Keratinocyte (primary cell): ENCODE measurements at regions not wholly inside any gene's neighbourhood (a gene's known extent, or its start where the extent isn't known, plus 50 kb on each side); places are given as distances from the start of the nearest gene placed in this dataset.

ENCODE experiments used
- DNase-seq: peaks from one replicate; pipeline ENCODE4 v3.0.0-alpha.2; 2011; ENCODE audit warnings: low read depth, missing footprints, low spot score
- FAIRE-seq: peaks from 2 replicates; lab custom pipeline; 2011; peaks lifted over from hg19 to GRCh38; lab: Jason Lieb, UNC
- H2AFZ ChIP-seq: 2 replicates; pipeline ENCODE4 v1.6.0; 2012; ENCODE audit warnings: low read length, control low read depth, inconsistent platforms; ENCODE audit not compliant: control insufficient read depth
- H3K27ac ChIP-seq: 2 replicates; pipeline ENCODE4 v1.5.1; 2011; ENCODE audit warnings: low read length; ENCODE audit not compliant: control insufficient read depth, insufficient read depth
- H3K27me3 ChIP-seq: 3 replicates; pipeline ENCODE4 v1.6.0; 2011; ENCODE audit warnings: low read length; ENCODE audit not compliant: control insufficient read depth, insufficient read depth; ENCODE audit errors: extremely low read depth
- H3K36me3 ChIP-seq, 2 experiments: 2 replicates in 1 of 2; 3 replicates in 1 of 2; pipeline ENCODE4 v1.5.1; 2011; ENCODE audit warnings: low read length in 2 of 2, mild to moderate bottlenecking in 1 of 2; ENCODE audit not compliant: control insufficient read depth in 2 of 2, insufficient read depth in 2 of 2; ENCODE audit errors: extremely low read depth in 1 of 2
- H3K4me1 ChIP-seq: 3 replicates; pipeline ENCODE4 v1.5.1; 2011; ENCODE audit warnings: low read length; ENCODE audit not compliant: control insufficient read depth, insufficient read depth; ENCODE audit errors: extremely low read depth
- H3K4me2 ChIP-seq: 3 replicates; pipeline ENCODE4 v1.6.0; 2011; ENCODE audit warnings: low read depth, low read length; ENCODE audit not compliant: control insufficient read depth, insufficient read depth; ENCODE audit errors: extremely low read depth
- H3K4me3 ChIP-seq, 3 experiments: fragments of 200-600 bp in 1 of 3; sonication (generic) in 1 of 3; 2 replicates in 2 of 3; 3 replicates in 1 of 3; pipeline ENCODE4 v1.5.1; 2011 to 2016; ENCODE audit warnings: low read length in 3 of 3, mild to moderate bottlenecking in 3 of 3, control low read depth in 2 of 3, inconsistent platforms in 1 of 3, low read depth in 1 of 3, mixed read lengths in 1 of 3, mixed run types in 1 of 3, moderate library complexity in 1 of 3; ENCODE audit not compliant: control insufficient read depth in 2 of 3, insufficient read depth in 2 of 3; ENCODE audit errors: extremely low read depth in 1 of 3
- H3K79me2 ChIP-seq: 2 replicates; pipeline ENCODE4 v1.6.0; 2012; ENCODE audit warnings: low read length; ENCODE audit not compliant: control insufficient read depth, insufficient read depth
- H3K9ac ChIP-seq: 3 replicates; pipeline ENCODE4 v1.6.0; 2011; ENCODE audit warnings: low read length; ENCODE audit not compliant: control insufficient read depth, insufficient read depth; ENCODE audit errors: extremely low read depth
- H3K9me1 ChIP-seq: 3 replicates; pipeline ENCODE4 v1.6.0; 2011; ENCODE audit warnings: low read length; ENCODE audit not compliant: control insufficient read depth, insufficient read depth; ENCODE audit errors: extremely low read depth
- H3K9me3 ChIP-seq: 2 replicates; pipeline ENCODE4 v1.5.1; 2012; ENCODE audit warnings: low read depth, low read length; ENCODE audit not compliant: control insufficient read depth
- H4K20me1 ChIP-seq: 3 replicates; pipeline ENCODE4 v1.6.0; 2011; ENCODE audit warnings: low read length; ENCODE audit not compliant: control insufficient read depth, insufficient read depth; ENCODE audit errors: extremely low read depth
- CTCF ChIP-seq, 3 experiments: IDR thresholded peaks in 1 of 3; conservative IDR thresholded peaks in 1 of 3; optimal IDR thresholded peaks in 1 of 3; 2 replicates in 2 of 3; 3 replicates in 1 of 3; pipeline versions ENCODE3 to v1.5.1; 2011; ENCODE audit warnings: low read length in 3 of 3, mild to moderate bottlenecking in 3 of 3, moderate library complexity in 2 of 3, control low read depth in 1 of 3, inconsistent platforms in 1 of 3; ENCODE audit not compliant: insufficient read depth in 2 of 3; ENCODE audit errors: extremely low read depth in 1 of 3
- EZH2 ChIP-seq: IDR thresholded peaks from one replicate; pipeline ENCODE4 v1.6.1; 2012; ENCODE audit warnings: inconsistent platforms, mild to moderate bottlenecking, low read length, moderate library complexity
- dilution Hi-C: fragments of 300-500 bp; cut with MboI; formaldehyde crosslinking; loops from one replicate; pipeline ENCODE4 v1.7.0; 2020; ENCODE audit warnings: low sequenced_read_pairs; ENCODE audit not compliant: extremely low pct_ligation_motif_present

GRCh38 chr3:96361241-96361640 lies 453.2 kb upstream of the EPHA6 start:
- Histone ChIP-seq H3K9ac (no peak overlapping the region), H3K27ac (no peak overlapping the region), H2AFZ (no peak overlapping the region), H3K9me1 (no peaks in the 10 kb centered on the region), H4K20me1 (no peaks in the 10 kb centered on the region), H3K9me3 (no peaks in the 10 kb centered on the region), H3K79me2 (no peaks in the 10 kb centered on the region), H3K36me3 (no peaks in the 10 kb centered on the region), H3K4me1 (no peaks in the 10 kb centered on the region), H3K4me3 (no peak overlapping the region), H3K4me2 (no peak overlapping the region), H3K27me3 (no peaks in the 10 kb centered on the region)
- dilution Hi-C loops = no loop called here
- DNase-seq = no peak
- FAIRE-seq = no peak
- no peak for TF ChIP-seq CTCF (optimal IDR thresholded peaks at IDR 0.05 in 1 of 3, IDR thresholded peaks at IDR 0.05 in 1 of 3, conservative IDR thresholded peaks at IDR 0.05 in 1 of 3; ENCODE audit: extremely low read depth in 1 of 3, insufficient read depth in 2 of 3, low read length in 3 of 3)
- TF ChIP-seq EZH2 = no peak

GRCh38 chr3:96370637-96371036 lies 443.8 kb upstream of the EPHA6 start:
- TF ChIP-seq CTCF (optimal IDR thresholded peaks at IDR 0.05 in 1 of 3, IDR thresholded peaks at IDR 0.05 in 1 of 3, conservative IDR thresholded peaks at IDR 0.05 in 1 of 3; ENCODE audit: extremely low read depth in 1 of 3, insufficient read depth in 2 of 3, low read length in 3 of 3) (no peak), EZH2 (no peak)
- Histone ChIP-seq H3K9ac (no peak overlapping the region), H3K4me3 (no peak overlapping the region), H2AFZ (no peak overlapping the region), H3K27ac (no peak overlapping the region), H3K79me2 (no peaks in the 10 kb centered on the region), H3K9me3 (no peaks in the 10 kb centered on the region), H3K27me3 (no peaks in the 10 kb centered on the region), H3K4me1 (no peaks in the 10 kb centered on the region), H3K4me2 (no peak overlapping the region), H3K9me1 (no peaks in the 10 kb centered on the region), H3K36me3 (no peaks in the 10 kb centered on the region), H4K20me1 (no peaks in the 10 kb centered on the region)
- no peak for FAIRE-seq
- dilution Hi-C loops = no loop called here
- DNase-seq = no peak
